GM12878 (cell line): ENCODE measurements at regions not wholly inside any gene's neighbourhood (a gene's known extent, or its start where the extent isn't known, plus 50 kb on each side); places are given as distances from the start of the nearest gene placed in this dataset.

Experiments used
- BCL11A ChIP-seq: IDR thresholded peaks from 2 replicates; pipeline ENCODE4 v1.6.1; 2011; ENCODE audit warnings: low read depth, low read length
- BCL3 ChIP-seq: IDR thresholded peaks from 2 replicates; pipeline ENCODE4 v1.6.1; 2011; ENCODE audit warnings: borderline replicate concordance, low read depth, mild to moderate bottlenecking, moderate library complexity, low read length; ENCODE audit not compliant: insufficient read depth, poor library complexity, severe bottlenecking
- BRCA1 ChIP-seq: IDR thresholded peaks from 2 replicates; pipeline ENCODE4 v1.6.1; 2011; ENCODE audit warnings: low read depth, low read length, improper control_type of control experiment
- CREM ChIP-seq: IDR thresholded peaks from 2 replicates; pipeline ENCODE4 v1.6.1; 2014; ENCODE audit warnings: antibody characterized with exemption, low read depth
- CTCF ChIP-seq, 3 experiments: IDR thresholded peaks in 2 of 3; conservative IDR thresholded peaks in 1 of 3; 2 replicates each; pipeline ENCODE4 v1.5.1; 2011; ENCODE audit warnings: low read depth in 3 of 3, low read length in 3 of 3, mild to moderate bottlenecking in 3 of 3, control low read depth in 2 of 3, moderate library complexity in 2 of 3, inconsistent platforms in 1 of 3, mixed read lengths in 1 of 3; ENCODE audit not compliant: control insufficient read depth in 2 of 3, insufficient read depth in 1 of 3; ENCODE audit errors: extremely low read depth in 1 of 3
- EZH2 ChIP-seq: IDR thresholded peaks from 2 replicates; pipeline ENCODE4 v1.6.1; 2012; ENCODE audit warnings: low read depth, mild to moderate bottlenecking, control low read depth, inconsistent platforms, low read length, borderline replicate concordance; ENCODE audit not compliant: control insufficient read depth
- HCFC1 ChIP-seq: fragments of 150-350 bp; IDR thresholded peaks from 2 replicates; pipeline ENCODE4 v1.6.1; 2014; ENCODE audit warnings: low read length
- IKZF2 ChIP-seq, 2 experiments: fragments of 450-650 bp; IDR thresholded peaks; 2 replicates each; pipeline ENCODE4 v1.6.1; 2017; ENCODE audit warnings: mild to moderate bottlenecking in 2 of 2, moderate library complexity in 2 of 2
- JUNB ChIP-seq: IDR thresholded peaks from 2 replicates; pipeline ENCODE4 v1.6.1; 2016; ENCODE audit warnings: antibody characterized with exemption, mild to moderate bottlenecking
- NFYA ChIP-seq: IDR thresholded peaks from 2 replicates; pipeline ENCODE4 v1.6.1; 2011; ENCODE audit warnings: low read depth, mild to moderate bottlenecking, low read length, improper control_type of control experiment, borderline replicate concordance
- NFYB ChIP-seq: IDR thresholded peaks from 2 replicates; pipeline ENCODE4 v1.6.1; 2011; ENCODE audit warnings: low read depth, mild to moderate bottlenecking, low read length, improper control_type of control experiment, moderate library complexity; ENCODE audit not compliant: insufficient read depth
- NKRF ChIP-seq: fragments of 450-650 bp; conservative IDR thresholded peaks from 2 replicates; pipeline ENCODE4 v1.6.1; 2017; ENCODE audit warnings: mild to moderate bottlenecking, moderate library complexity
- PKNOX1 ChIP-seq: fragments of 450-650 bp; IDR thresholded peaks from 2 replicates; pipeline ENCODE4 v1.6.1; 2016; ENCODE audit warnings: mild to moderate bottlenecking
- SIN3A ChIP-seq: IDR thresholded peaks from 2 replicates; pipeline ENCODE4 v1.6.1; 2012; ENCODE audit warnings: low read depth, low read length, improper control_type of control experiment
- SIX5 ChIP-seq: IDR thresholded peaks from 2 replicates; pipeline ENCODE4 v1.6.1; 2011; ENCODE audit warnings: mild to moderate bottlenecking, low read depth, low read length, moderate library complexity; ENCODE audit not compliant: severe bottlenecking
- SRF ChIP-seq, 2 experiments: IDR thresholded peaks; 2 replicates each; pipeline ENCODE4 v1.6.1; 2011; ENCODE audit warnings: low read depth in 2 of 2, low read length in 2 of 2, mild to moderate bottlenecking in 1 of 2, moderate library complexity in 1 of 2
- USF1 ChIP-seq: IDR thresholded peaks from 2 replicates; pipeline ENCODE4 v1.6.1; 2011; ENCODE audit warnings: borderline replicate concordance, low read depth, mild to moderate bottlenecking, moderate library complexity, mixed read lengths, low read length; ENCODE audit not compliant: insufficient read depth; ENCODE audit errors: extremely low read length
- ZBTB11 ChIP-seq: fragments of 450-650 bp; formaldehyde crosslinking; IDR thresholded peaks from 2 replicates; pipeline ENCODE4 v1.5.0; 2022; ENCODE audit warnings: mild to moderate bottlenecking, missing genetic modification characterization
- ZSCAN29 ChIP-seq: fragments of 450-650 bp; IDR thresholded peaks from 2 replicates; pipeline ENCODE4 v1.6.1; 2017; ENCODE audit warnings: mild to moderate bottlenecking, moderate library complexity

GRCh38 chr2:64311948-64312621 is 141.9 kb upstream of the LGALSL start (continued):
- TF ChIP-seq ZBTB11 (CRISPR knock-in tag) (no peak), BRCA1 (no peak), SRF (IDR thresholded peaks at IDR 0.05; ENCODE audit: low read depth in 2 of 2, low read length in 2 of 2) (no peak), SIX5 (no peak), USF1 (no peak), BCL11A (no peak), NFYB (no peak), PKNOX1 (peak; percentile 61), NFYA (no peak), JUNB (no peak), SIN3A (no peak), EZH2 (no peak), BCL3 (no peak), NKRF (no peak), CREM (no peak), ZSCAN29 (no peak), CTCF (IDR thresholded peaks at IDR 0.05 in 2 of 3, conservative IDR thresholded peaks at IDR 0.05 in 1 of 3; ENCODE audit: control insufficient read depth in 2 of 3, extremely low read depth in 1 of 3, insufficient read depth in 1 of 3, low read depth in 3 of 3, low read length in 3 of 3) (peak in 2 of 3 experiments; percentile 38 to 55; a peak in 3 of 6 replicates), HCFC1 (no peak), IKZF2 (IDR thresholded peaks at IDR 0.05) (peak in 1 of 2 experiments; percentile 27; a peak in 1 of 4 replicates)
